K562 (cell line): ENCODE measurements at regions not wholly inside any gene's neighbourhood (a gene's known extent, or its start where the extent isn't known, plus 50 kb on each side); places are given as distances from the start of the nearest gene placed in this dataset.

Experiments used
- ATAC-seq: fragments of 200-7000 bp; cut with Tn5 transposase; 3 replicates; pipeline ENCODE4 v1.9.1; 2020; ENCODE audit warnings: moderate library complexity
- BruUV-seq: library from RNA; stranded (reverse); fragments of 400-500 nt; replicated peaks from 2 replicates; lab custom pipeline; 2021; lab: Mats Ljungman, UMichigan
- CTCF ChIA-PET: fragments of 300-600 bp; formaldehyde crosslinking; extraction: SDS; loops from one replicate; lab custom pipeline; 2021; ENCODE audit warnings: low intra/inter-chr PET ratio; lab: Yijun Ruan, JAX
- POLR2A ChIA-PET: fragments of 300-600, 350-650 bp; sonication (Branson Sonifier 250); formaldehyde crosslinking; extraction: SDS; loops from one replicate; lab custom pipeline; 2021; ENCODE audit warnings: antibody characterized with exemption, inconsistent platforms; lab: Yijun Ruan, JAX
- DNase-seq, 4 experiments: peaks; one replicate each; pipeline versions ENCODE4 v3.0.0 to v3.0.0-alpha.2; 2011 to 2018; ENCODE audit warnings: low spot score in 3 of 4, mixed read lengths in 3 of 4; ENCODE audit errors: extremely low read depth in 1 of 4
- FAIRE-seq: peaks from 2 replicates; lab custom pipeline; 2011; peaks lifted over from hg19 to GRCh38; lab: Jason Lieb, UNC
- H2AFZ ChIP-seq: 2 replicates; pipeline ENCODE4 v1.6.0; 2011; ENCODE audit warnings: low read depth, low read length, control low read depth, inconsistent platforms
- H3K27ac ChIP-seq: fragments of 200-600 bp; 3 replicates; pipeline ENCODE4 v1.8.0; 2011; ENCODE audit warnings: low read depth, mild to moderate bottlenecking, control low read depth, inconsistent platforms, low read length, moderate library complexity, mixed read lengths; ENCODE audit errors: extremely low read depth
- H3K27me3 ChIP-seq, 2 experiments: fragments of 300-600 bp in 1 of 2; 2 replicates in 1 of 2; 3 replicates in 1 of 2; pipeline versions ENCODE4 v1.6.0 to v1.8.0; 2011; ENCODE audit warnings: inconsistent platforms in 2 of 2, low read length in 2 of 2, mild to moderate bottlenecking in 1 of 2, mixed read lengths in 1 of 2, moderate library complexity in 1 of 2; ENCODE audit not compliant: control insufficient read depth in 2 of 2, insufficient read depth in 2 of 2
- H3K36me3 ChIP-seq: fragments of 300-600 bp; 3 replicates; pipeline ENCODE4 v1.8.0; 2011; ENCODE audit warnings: mild to moderate bottlenecking, low read length, inconsistent platforms; ENCODE audit not compliant: control insufficient read depth, insufficient read depth
- H3K4me1 ChIP-seq, 2 experiments: fragments of 200-600 bp in 1 of 2; replicated peaks in 1 of 2; 2 replicates in 1 of 2; 3 replicates in 1 of 2; pipeline versions ENCODE4 v1.5.1 to v1.8.0; 2011; ENCODE audit warnings: inconsistent platforms in 2 of 2, low read length in 2 of 2, mild to moderate bottlenecking in 1 of 2, mixed read lengths in 1 of 2, moderate library complexity in 1 of 2; ENCODE audit not compliant: control insufficient read depth in 2 of 2, insufficient read depth in 2 of 2
- H3K4me2 ChIP-seq: 2 replicates; pipeline ENCODE4 v1.6.1; 2011; ENCODE audit warnings: low read length, control low read depth, inconsistent platforms, mixed read lengths; ENCODE audit not compliant: insufficient read depth
- H3K4me3 ChIP-seq: fragments of 200-600 bp; sonication (generic), shearing (Covaris generic); 2 replicates; pipeline ENCODE4 v1.5.1; 2016; ENCODE audit warnings: control low read depth, inconsistent platforms
- H3K79me2 ChIP-seq: fragments of 200-600 bp; 3 replicates; pipeline ENCODE4 v1.8.0; 2011; ENCODE audit warnings: low read length, inconsistent platforms; ENCODE audit not compliant: control insufficient read depth, insufficient read depth
- H3K9ac ChIP-seq, 2 experiments: 2 replicates each; pipeline versions ENCODE4 v1.6.0 to v1.6.1; 2011; ENCODE audit warnings: low read depth in 2 of 2, low read length in 2 of 2, control low read depth in 1 of 2, inconsistent platforms in 1 of 2, mild to moderate bottlenecking in 1 of 2, mixed read lengths in 1 of 2; ENCODE audit not compliant: insufficient read depth in 1 of 2
- H3K9me1 ChIP-seq: one replicate; pipeline ENCODE4 v1.6.0; 2011; ENCODE audit warnings: inconsistent platforms, mild to moderate bottlenecking, low read length, moderate library complexity; ENCODE audit not compliant: control insufficient read depth, insufficient read depth
- H3K9me3 ChIP-seq: replicated peaks from 2 replicates; pipeline ENCODE4 v1.5.1; 2011; ENCODE audit warnings: low read depth, low read length, inconsistent platforms; ENCODE audit not compliant: control insufficient read depth, insufficient read depth
- H4K20me1 ChIP-seq: replicated peaks from 2 replicates; pipeline ENCODE4 v1.6.1; 2011; ENCODE audit warnings: low read length, inconsistent platforms, mixed read lengths; ENCODE audit not compliant: control insufficient read depth, insufficient read depth
- CC2D1A ChIP-seq: fragments of 450-650 bp; IDR thresholded peaks from 2 replicates; pipeline ENCODE4 v1.6.1; 2017; ENCODE audit warnings: mild to moderate bottlenecking
- CCAR2 ChIP-seq: fragments of 200-400 bp; formaldehyde crosslinking; IDR thresholded peaks from 2 replicates; pipeline ENCODE4 v1.6.1; 2017; ENCODE audit warnings: mild to moderate bottlenecking, low read depth, low read length
- HOMEZ ChIP-seq: fragments of 250-450 bp; sonication (Bioruptor Pico); IDR thresholded peaks from 2 replicates; pipeline ENCODE4 v1.4.0; 2020; ENCODE audit warnings: mild to moderate bottlenecking, moderate library complexity
- MCM7 ChIP-seq, 2 experiments: fragments of 450-650 bp; IDR thresholded peaks; 2 replicates each; pipeline ENCODE4 v1.6.1; 2016 to 2018
- MEF2A ChIP-seq: IDR thresholded peaks from 2 replicates; pipeline ENCODE4 v1.6.1; 2011; ENCODE audit warnings: low read depth, mild to moderate bottlenecking, low read length, moderate library complexity; ENCODE audit not compliant: control insufficient read depth
- MTA3 ChIP-seq: fragments of 450-650 bp; formaldehyde crosslinking; IDR thresholded peaks from 2 replicates; pipeline ENCODE4 v1.6.1; 2017; ENCODE audit warnings: mild to moderate bottlenecking, borderline replicate concordance
- NBN ChIP-seq: fragments of 450-650 bp; IDR thresholded peaks from 2 replicates; pipeline ENCODE4 v1.6.1; 2016; ENCODE audit warnings: low read depth, mild to moderate bottlenecking
- NR2C1 ChIP-seq, 2 experiments: fragments of 450-650 bp; IDR thresholded peaks; 2 replicates each; pipeline ENCODE4 v1.6.1; 2017; ENCODE audit warnings: mild to moderate bottlenecking in 2 of 2, antibody characterized with exemption in 1 of 2, inconsistent platforms in 1 of 2, missing compliant biosample characterization in 1 of 2, missing genetic modification characterization in 1 of 2
- NRF1 ChIP-seq, 2 experiments: fragments of 450-650 bp; IDR thresholded peaks in 1 of 2; conservative IDR thresholded peaks in 1 of 2; 2 replicates each; pipeline ENCODE4 v1.6.1; 2014; ENCODE audit warnings: mild to moderate bottlenecking in 2 of 2
- PHTF2 ChIP-seq: fragments of 250-450 bp; sonication (Bioruptor Pico); IDR thresholded peaks from 2 replicates; pipeline ENCODE4 v1.5.0; 2021; ENCODE audit warnings: mild to moderate bottlenecking
- POLR2H ChIP-seq: IDR thresholded peaks from 2 replicates; pipeline ENCODE4 v1.6.1; 2016; ENCODE audit warnings: missing genetic modification characterization, low read depth, mild to moderate bottlenecking, control low read depth, missing compliant biosample characterization, moderate library complexity
- RBM25 ChIP-seq: fragments of 200-400 bp; formaldehyde crosslinking; IDR thresholded peaks from 2 replicates; pipeline ENCODE4 v1.6.1; 2018; ENCODE audit warnings: low read length, low read depth, moderate library complexity; ENCODE audit not compliant: severe bottlenecking
- RFX7 ChIP-seq: fragments of 250-450 bp; sonication (Bioruptor Pico); IDR thresholded peaks from 2 replicates; pipeline ENCODE4 v1.5.1; 2021; ENCODE audit warnings: mild to moderate bottlenecking
- SOX6 ChIP-seq: fragments of 450-650 bp; IDR thresholded peaks from 2 replicates; pipeline ENCODE4 v1.6.1; 2014; ENCODE audit warnings: mild to moderate bottlenecking
- TAF9B ChIP-seq: fragments of 450-650 bp; IDR thresholded peaks from 2 replicates; pipeline ENCODE4 v1.6.1; 2018; ENCODE audit warnings: mild to moderate bottlenecking; ENCODE audit not compliant: partially characterized antibody
- TAL1 ChIP-seq: fragments of 450-650 bp; IDR thresholded peaks from 2 replicates; pipeline ENCODE4 v1.6.1; 2016; ENCODE audit warnings: mild to moderate bottlenecking
- ZBTB5 ChIP-seq: fragments of 450-650 bp; IDR thresholded peaks from 2 replicates; pipeline ENCODE4 v1.6.1; 2017; ENCODE audit warnings: antibody characterized with exemption
- ZFX ChIP-seq: sonication (generic); formaldehyde crosslinking; IDR thresholded peaks from 2 replicates; pipeline ENCODE4 v1.8.0; 2022; ENCODE audit warnings: mild to moderate bottlenecking, missing genetic modification reagents, moderate library complexity
- ZNF76 ChIP-seq: fragments of 250-450 bp; sonication (Bioruptor Pico); IDR thresholded peaks from 2 replicates; pipeline ENCODE4 v1.4.0; 2020; ENCODE audit warnings: mild to moderate bottlenecking, moderate library complexity, borderline replicate concordance
- WGBS: fragments of 100-300 bp; shearing (Covaris generic); methylation state at CpG from one replicate; pipeline ENCODE4 v1.1.6; 2016; ENCODE audit warnings: low coverage, mixed read lengths; ENCODE audit not compliant: insufficient coverage; ENCODE audit errors: missing lambda C conversion rate; 5-methylcytosine and 5-hydroxymethylcytosine counted together
- in situ Hi-C: fragments of 300-500 bp; cut with MboI; formaldehyde crosslinking; loops from 4 replicates; pipeline ENCODE4 v1.15.0; 2018; ENCODE audit warnings: inconsistent platforms, mixed read lengths
- intact Hi-C: fragments of 100-400 bp; cut with micrococcal nuclease; formaldehyde crosslinking; loops from 2 replicates; pipeline ENCODE4 v1.14.2; 2022

- TF ChIP-seq NRF1 (conservative IDR thresholded peaks at IDR 0.05 in 1 of 2, IDR thresholded peaks at IDR 0.05 in 1 of 2) (no peak), CCAR2 (no peak)
These were observed 181.7 kb upstream of the S1PR3 start (continued) for GRCh38 chr9:88809355-88810161.

GRCh38 chr9:88810826-88811225, 180.4 kb upstream of the S1PR3 start:
- no peak overlapping the region for H3K4me3 ChIP-seq
- no peak for DNase-seq
- no peaks in the 10 kb centered on the region for H3K9me3 ChIP-seq
- H3K4me1 ChIP-seq, result peaks cover 0 to 12% of the 10 kb centered on the region in 2 experiments; a peak in 3 of 5 replicates
- TF ChIP-seq TAF9B (no peak), NBN (no peak), MTA3 (no peak), MCM7 (IDR thresholded peaks at IDR 0.05) (no peak), SOX6 (no peak), MEF2A (no peak), ZNF76 (CRISPR knock-in tag) (no peak), RBM25 (no peak), NR2C1 (IDR thresholded peaks at IDR 0.05) (no peak), NR2C1 (tag; IDR thresholded peaks at IDR 0.05) (no peak), TAL1 (no peak), ZBTB5 (no peak), ZFX (CRISPR knock-in tag) (no peak), RFX7 (no peak), PHTF2 (CRISPR knock-in tag) (no peak), HOMEZ (CRISPR knock-in tag) (no peak), POLR2H (tag) (no peak), CC2D1A (no peak)
- TF ChIP-seq, all 486 proteins: peak for 0
- FAIRE-seq (no peak), ATAC-seq (no peak)
- in situ Hi-C loops, result no loop called here
- no CpG with 5 or more reads among the region's 2 CpGs for WGBS
- no peaks in the 10 kb centered on the region for H4K20me1 ChIP-seq
- no peaks in the 10 kb centered on the region for H3K9me1 ChIP-seq
- no peaks in the 10 kb centered on the region for H3K79me2 ChIP-seq
- no peak overlapping the region for H3K9ac ChIP-seq
- ChIA-PET POLR2A (no interaction called here), CTCF (no interaction called here)
- peak overlapping the region; percentile 30; the same call in 1 of the 2 replicates for H2AFZ ChIP-seq
- H3K27me3 ChIP-seq, result no peaks in the 10 kb centered on the region
- H3K27ac ChIP-seq, result no peak overlapping the region
- no peaks in the 10 kb centered on the region for H3K36me3 ChIP-seq
- BruUV-seq, result no TSS peak
- H3K4me2 ChIP-seq, result no peak overlapping the region
- intact Hi-C loops, result no loop called here
